ENCODE measurements at regions not wholly inside any gene's neighbourhood (a gene's known extent, or its start where the extent isn't known, plus 50 kb on each side); places are given as distances from the start of the nearest gene placed in this dataset.
"Not testable (repeated sequence)": the region's sequence is repeated elsewhere in the genome, so short reads cannot be mapped to it uniquely, and the experiment has no call there.

DNA sequence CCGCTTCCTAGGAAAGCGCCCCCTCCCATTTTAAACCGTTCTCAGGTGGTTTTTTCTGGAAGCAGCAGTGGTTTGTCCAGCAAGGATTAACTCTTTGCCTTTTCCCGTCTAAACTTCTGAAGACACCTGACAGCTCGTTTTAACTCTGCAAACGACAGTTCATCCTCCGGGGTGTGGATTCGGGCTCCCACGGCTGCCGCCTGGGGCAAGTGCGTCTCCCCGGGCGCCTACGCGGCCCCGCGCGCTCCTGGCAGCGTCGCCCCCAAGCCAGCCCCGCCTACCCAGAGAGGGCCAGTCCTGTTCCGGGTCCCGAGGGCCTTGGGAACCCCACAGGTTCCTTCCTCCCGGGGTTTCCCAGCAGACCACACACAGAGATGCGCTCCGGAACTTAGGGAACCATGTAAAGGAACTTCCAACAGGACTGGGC lies 54.4 kb downstream of the PRR18 start:
- DNase-seq, result peak; percentile 71 to 85

DNA sequence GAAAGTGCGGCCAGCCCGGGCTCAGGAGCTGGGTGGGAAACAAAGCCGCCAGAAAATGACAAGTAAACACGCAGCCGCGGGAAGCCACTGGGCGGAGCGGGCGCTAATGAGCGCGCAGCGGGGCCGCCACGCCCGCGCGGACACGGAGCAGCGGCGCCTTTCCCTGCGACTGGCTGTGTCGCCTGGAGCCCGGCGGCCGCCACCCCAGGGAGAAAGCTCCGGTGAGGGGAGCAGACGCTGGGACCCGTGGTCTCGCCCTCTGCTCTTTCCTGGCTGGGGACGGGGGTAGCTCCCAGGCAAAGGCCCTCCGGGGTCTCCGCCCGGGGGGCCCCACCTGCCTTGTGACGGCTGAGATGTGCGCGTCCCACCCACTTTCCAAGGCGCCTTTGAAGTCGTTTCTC lies 54.9 kb downstream of the PRR18 start:
- peak; percentile 55 to 68 for DNase-seq

GRCh38 chr6:166252601-166253000 lies 55.6 kb downstream of the PRR18 start:
- no peak for DNase-seq

GRCh38 chr6:166251655-166252054 lies 56.5 kb downstream of the PRR18 start:
- no peak for DNase-seq

DNA sequence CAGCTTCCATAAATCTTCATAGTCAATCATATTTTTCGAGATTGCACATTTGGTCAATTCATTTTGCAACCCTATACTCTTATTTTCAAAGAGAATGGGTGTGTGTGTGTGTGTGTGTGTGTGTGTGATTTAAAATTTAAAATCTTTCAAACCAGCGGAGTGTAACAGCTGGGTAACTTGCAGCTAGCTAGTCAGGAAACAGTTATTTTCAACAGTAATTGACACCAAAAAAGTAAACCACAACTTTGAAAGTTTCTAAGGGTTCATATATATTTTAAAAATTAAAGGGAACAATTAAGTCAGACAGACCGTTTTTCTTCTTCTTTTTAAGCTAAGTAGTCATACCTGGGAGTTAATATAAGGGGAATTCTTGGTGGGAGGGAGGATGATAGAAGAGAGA lies 57.0 kb downstream of the PRR18 start:
- peak in 1 of 2 donors; percentile 22 for DNase-seq

DNA sequence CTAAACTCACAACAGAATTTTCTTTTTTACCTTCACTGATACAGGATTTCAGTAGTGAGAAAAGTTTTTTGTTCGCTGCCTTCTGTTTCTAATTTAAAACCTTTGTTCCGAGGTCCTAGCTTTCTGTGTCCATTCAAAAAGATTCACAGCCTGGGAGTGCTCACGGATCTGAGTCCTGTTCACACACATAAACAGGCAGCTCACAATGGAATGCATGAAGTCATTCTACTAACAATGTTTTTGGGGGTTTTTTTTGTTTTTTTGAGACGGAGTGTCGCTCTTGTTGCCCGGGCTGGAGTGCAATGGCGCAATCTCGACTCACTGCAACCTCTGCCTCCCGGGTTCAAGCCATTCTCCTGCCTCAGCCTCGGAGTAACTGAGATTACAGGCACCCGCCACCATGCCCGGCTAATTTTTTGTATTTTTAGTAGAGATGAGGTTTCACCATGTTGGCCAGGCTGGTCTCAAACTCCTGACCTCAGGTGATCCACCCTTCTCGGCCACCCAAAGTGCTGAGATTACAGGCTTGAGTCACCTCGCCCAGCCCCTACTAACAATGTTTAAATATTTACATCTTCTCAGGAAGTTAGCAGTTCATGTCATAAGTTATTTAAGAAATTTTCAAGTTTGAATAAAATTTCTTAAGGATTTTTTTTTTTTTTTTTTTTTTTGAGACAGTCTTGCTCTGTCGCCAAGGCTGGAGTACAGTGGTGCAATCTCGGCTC lies 59.0 kb downstream of the PRR18 start:
- DNase-seq, result not testable (repeated sequence)

- no peak for DNase-seq
Measured at GRCh38 chr6:166245148-166245547, 63.0 kb downstream of the PRR18 start.

DNA sequence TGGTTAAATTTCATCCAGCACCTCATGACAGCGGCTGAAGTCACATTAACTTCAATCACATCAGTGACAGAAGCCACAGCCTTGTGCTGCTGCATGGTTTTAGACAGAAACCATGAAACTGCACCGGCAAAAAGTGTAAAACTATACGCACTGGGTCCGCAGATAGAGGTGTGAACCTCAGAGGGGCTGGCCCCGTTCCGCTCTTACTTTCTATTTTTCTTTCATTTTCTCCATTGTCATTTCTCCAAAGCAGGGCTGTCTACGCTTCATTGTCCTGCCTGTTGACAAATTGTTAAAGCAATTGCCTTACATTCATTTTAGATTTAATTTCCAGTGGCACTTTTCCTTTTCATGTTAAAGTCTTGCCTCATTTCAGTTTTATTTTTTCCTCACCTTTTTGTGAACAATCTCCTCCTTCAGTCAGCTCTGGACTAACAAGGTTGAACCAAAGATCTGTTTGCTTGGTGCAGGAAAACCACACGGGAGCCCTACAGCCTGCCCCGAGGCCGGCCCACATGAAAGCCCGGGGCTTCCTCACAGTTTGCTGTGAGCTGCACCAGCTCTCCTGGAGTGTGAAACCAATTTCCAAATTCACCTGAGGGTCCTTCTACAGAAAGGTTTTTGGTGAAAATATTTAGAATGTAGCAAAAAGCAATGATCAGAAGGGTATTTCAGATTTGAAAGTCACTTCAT lies 63.7 kb downstream of the PRR18 start:
- no peak for DNase-seq

DNA sequence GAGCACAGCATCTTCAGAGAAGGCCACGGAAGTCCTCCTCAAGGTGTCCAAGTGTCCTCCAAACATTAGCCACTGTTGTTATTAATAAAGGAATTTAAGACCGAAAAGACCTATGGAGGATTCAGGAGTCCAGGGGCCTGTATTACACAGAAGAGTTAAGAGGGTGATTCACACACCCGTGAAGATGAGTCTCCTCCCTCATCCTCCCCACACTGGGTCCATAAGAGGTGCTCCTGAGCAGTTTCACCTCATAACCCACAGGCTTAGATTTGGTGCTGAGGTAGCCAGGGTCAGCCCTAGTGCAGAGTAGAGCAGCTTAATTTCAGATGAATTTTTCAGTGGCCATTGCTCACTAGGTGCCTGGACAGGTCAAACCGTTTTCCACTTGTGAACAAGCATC lies 65.3 kb downstream of the PRR18 start:
- no peak for DNase-seq

DNA sequence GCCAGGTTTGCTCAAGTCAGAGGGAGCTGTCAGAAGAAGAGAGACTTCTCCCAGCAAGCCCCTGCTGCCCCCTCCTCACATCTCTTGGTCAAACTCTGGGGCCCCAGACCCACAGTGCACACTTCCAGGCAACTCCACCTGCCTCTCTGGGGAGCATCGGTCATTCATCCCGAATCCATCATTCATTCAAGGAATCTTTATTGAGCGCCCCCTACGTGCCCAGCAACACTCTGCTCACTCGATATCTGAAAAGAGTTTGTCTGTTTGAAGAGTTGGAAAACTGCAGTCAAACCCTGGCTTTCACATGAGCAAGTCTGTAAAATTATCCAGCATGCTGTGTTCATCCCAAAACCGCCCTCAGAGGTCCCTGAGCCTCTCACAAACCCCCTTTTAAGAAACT lies 66.2 kb downstream of the PRR18 start:
- no peak for DNase-seq

DNA sequence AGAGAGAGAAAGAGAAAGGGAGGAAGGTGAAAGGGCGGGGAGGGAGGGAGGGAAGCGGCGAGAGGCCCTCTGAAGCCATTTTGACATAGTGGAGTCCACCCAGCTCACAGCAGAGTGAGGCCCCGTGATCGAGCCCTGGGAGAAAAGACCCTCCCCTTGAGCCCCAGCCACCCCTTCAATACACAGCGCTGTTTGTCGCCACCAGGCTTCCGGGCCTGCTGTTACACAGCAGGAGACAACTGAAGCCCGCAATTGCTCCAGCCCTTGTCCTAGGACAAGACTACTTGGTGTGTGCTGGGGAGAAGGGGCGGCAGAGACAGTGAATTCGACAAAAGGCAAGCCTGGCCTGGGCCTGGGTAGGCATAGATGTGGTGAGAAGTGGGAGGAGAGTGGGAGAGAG lies 67.3 kb downstream of the PRR18 start:
- no peak for DNase-seq

- DNase-seq, result peak; percentile 10 to 11
Measured at GRCh38 chr6:166237617-166238016, 70.0 kb upstream of the TBXT start.

DNA sequence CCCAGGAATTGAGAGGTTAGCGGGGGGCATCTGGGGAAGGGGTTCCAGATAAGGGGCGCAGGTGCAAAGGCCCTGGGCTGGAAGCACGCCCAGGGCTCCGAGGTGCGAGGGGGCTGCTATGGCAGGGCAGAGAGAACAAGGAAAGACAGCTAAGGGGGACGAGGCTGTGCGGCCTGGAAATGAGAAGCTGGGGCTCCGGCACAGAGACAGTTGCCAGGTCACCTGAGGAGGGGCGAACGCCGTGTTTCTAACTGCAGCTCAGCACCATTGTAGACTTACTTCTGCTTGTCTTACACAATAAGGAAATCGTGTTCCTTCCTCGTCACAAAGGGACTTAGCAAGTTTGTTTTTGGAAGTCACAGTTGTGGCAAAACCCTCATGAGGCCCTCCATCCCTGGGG lies 68.9 kb upstream of the TBXT start:
- peak; percentile 56 to 60 for DNase-seq

DNA sequence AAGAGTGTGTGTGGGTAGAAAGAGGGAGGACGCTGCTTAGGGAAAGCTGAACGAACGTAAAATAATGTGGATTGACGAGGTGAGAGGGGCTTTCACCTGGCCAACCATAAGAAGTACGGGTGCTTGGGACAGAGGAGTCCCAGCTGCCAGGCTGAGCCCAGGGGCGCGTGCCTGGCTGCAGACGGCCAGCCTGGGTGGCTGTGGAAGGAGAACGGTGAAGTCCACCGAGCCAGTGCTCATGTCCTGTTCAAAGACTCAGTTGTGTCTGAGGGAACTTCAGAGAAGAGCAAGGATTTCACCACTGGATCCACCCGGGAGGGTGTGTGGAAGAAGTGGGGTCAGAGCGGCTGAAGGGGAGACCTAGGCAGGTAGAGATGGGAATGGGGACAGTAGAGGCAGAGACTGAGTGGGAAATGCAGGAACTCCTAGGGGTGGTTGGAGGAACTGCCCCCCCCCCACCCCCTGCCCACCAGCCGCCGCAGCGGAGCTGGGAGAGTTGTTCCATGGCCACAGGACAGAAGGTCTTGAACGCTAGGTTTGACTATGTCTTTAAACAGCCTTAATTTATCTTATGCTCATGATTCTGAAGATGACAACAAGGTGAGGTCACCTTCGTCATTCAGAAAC lies 68.1 kb upstream of the TBXT start:
- no peak for DNase-seq

DNA sequence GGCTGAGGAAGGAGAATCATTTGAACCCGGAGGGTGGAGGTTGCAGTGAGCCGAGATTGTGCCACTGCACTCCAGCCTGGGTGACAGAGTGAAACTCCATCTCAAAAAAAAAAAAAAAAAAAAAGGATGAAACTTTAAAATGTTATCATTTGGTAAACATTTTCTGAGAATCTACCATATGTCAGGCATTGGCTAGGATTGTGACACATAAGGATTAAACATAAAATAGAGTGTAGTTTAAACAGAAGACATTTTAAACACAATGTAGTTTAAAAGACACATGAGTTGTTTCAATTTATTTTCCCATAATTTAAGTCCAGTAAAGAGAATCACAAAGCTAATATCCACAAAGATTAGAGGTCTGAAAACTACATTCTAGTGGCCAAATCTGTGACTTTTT lies 63.5 kb upstream of the TBXT start:
- not testable (repeated sequence) for DNase-seq

GRCh38 chr6:166228839-166229528 lies 61.3 kb upstream of the TBXT start:
- DNase-seq, result no peak

DNA sequence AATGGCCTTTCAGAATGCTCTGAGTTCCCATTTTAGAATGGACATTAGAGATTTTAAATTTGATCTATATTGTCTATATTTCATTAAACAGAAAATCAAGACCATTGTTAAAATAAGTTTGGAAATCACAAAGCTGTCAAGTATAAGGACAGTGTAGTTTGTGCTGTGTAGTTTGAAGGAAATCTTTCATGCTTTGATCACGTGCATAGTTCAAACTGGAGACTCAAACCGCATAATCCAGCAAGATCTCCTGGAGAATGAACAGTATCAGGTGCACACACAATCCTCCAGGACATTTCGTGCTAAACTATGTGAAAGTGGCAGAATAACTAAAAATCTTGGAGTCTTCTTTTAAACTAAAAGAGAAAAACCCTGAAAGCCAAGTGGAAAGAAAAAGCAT lies 60.8 kb upstream of the TBXT start:
- no peak for DNase-seq

DNA sequence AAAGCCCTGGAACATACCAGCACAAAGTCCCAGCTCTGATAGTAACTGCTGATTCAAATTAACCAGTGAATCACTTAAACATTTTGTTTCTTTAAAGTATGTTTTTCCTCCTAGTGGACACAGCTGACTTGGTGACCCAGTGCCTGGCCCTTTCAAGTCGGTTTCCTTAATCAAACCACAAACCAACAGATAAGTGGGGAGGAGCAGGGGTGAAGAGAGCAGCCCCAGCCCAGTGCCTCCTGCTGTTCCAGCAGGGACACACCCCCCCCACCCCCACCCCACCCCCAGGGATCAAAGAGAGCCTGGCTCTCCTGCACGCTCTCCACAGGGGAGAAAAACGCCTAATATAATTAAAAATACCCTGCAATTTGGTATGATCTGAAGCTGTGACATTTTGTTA lies 55.4 kb upstream of the TBXT start:
- no peak for DNase-seq

GRCh38 chr6:166222631-166223030 lies 55.0 kb upstream of the TBXT start:
- peak in 1 of 2 donors; percentile 4 for DNase-seq

- no peak for DNase-seq
Measured at GRCh38 chr6:166221636-166222035, 54.0 kb upstream of the TBXT start.

GRCh38 chr6:166221040-166221439 lies 53.4 kb upstream of the TBXT start:
- DNase-seq, result no peak
